Gastrocnemius medialis (tissue), 4 donors: ENCODE measurements at regions not wholly inside any gene's neighbourhood (a gene's known extent, or its start where the extent isn't known, plus 50 kb on each side); places are given as distances from the start of the nearest gene placed in this dataset.

ENCODE experiments used
- ATAC-seq, 2 donors: fragments of 150-250 bp; one replicate each; pipeline ENCODE4 v1.9.1; 2016
- DNase-seq, 2 donors: peaks; one replicate each; pipeline ENCODE4 v3.0.0-alpha.2; 2019
- H3K27ac ChIP-seq, 4 donors: fragments of 200-600 bp; sonication (generic); 1 replicate in 1 of 4; 2 replicates in 3 of 4; pipeline ENCODE4 v1.5.1; 2016 to 2018; ENCODE audit warnings: mild to moderate bottlenecking in 2 of 4, moderate library complexity in 1 of 4
- H3K27me3 ChIP-seq, 3 donors: fragments of 200-600 bp; sonication (generic) in 2 of 3; 1 replicate in 1 of 3; 2 replicates in 2 of 3; pipeline versions ENCODE4 v1.5.1 to v1.6.0; 2016 to 2019; ENCODE audit warnings: mild to moderate bottlenecking in 1 of 3, moderate library complexity in 1 of 3
- H3K36me3 ChIP-seq, 2 donors: fragments of 200-600 bp; sonication (generic) in 1 of 2; one replicate each; pipeline ENCODE4 v1.5.1; 2017 to 2018
- H3K4me1 ChIP-seq, 2 donors: fragments of 200-600 bp; sonication (generic) in 1 of 2; one replicate each; pipeline ENCODE4 v1.5.1; 2016 to 2017; ENCODE audit warnings: mild to moderate bottlenecking in 2 of 2
- H3K4me3 ChIP-seq, 4 donors: fragments of 200-600 bp; sonication (generic) in 3 of 4; 1 replicate in 1 of 4; 2 replicates in 3 of 4; pipeline ENCODE4 v1.5.1; 2016 to 2019; ENCODE audit warnings: mild to moderate bottlenecking in 2 of 4
- H3K9me3 ChIP-seq, 3 donors: fragments of 200-600 bp; sonication (generic) in 2 of 3; 1 replicate in 1 of 3; 2 replicates in 2 of 3; pipeline ENCODE4 v1.5.1; 2016 to 2019
- POLR2A ChIP-seq, 2 donors: fragments of 450-650 bp; IDR thresholded peaks; one replicate each; pipeline ENCODE4 v1.6.1; 2017; ENCODE audit warnings: antibody characterized with exemption in 2 of 2, mild to moderate bottlenecking in 2 of 2, moderate library complexity in 2 of 2
- in situ Hi-C, 4 donors: fragments of 200-750 bp; cut with MboI; loops; one replicate each; pipeline versions ENCODE4 v1.15.0 to v1.8.0; 2017; ENCODE audit warnings: low sequenced_read_pairs in 4 of 4
- intact Hi-C: fragments of 100-400 bp; cut with DNase I; formaldehyde crosslinking; loops from one replicate; pipeline ENCODE4 v1.15.1; 2023; ENCODE audit warnings: low total_unique reads
- TF ChIP-seq, protein P1 (sequence below), 5 experiments: fragments of 450-650 bp in 3 of 5; fragments of 200-600 bp in 2 of 5; sonication (generic) in 2 of 5; IDR thresholded peaks in 4 of 5; conservative IDR thresholded peaks in 1 of 5; 1 replicate in 4 of 5; 2 replicates in 1 of 5; pipeline ENCODE4 v1.5.1; 2016 to 2019; ENCODE audit warnings: antibody characterized with exemption in 5 of 5, mild to moderate bottlenecking in 3 of 5, moderate library complexity in 3 of 5

DNA sequence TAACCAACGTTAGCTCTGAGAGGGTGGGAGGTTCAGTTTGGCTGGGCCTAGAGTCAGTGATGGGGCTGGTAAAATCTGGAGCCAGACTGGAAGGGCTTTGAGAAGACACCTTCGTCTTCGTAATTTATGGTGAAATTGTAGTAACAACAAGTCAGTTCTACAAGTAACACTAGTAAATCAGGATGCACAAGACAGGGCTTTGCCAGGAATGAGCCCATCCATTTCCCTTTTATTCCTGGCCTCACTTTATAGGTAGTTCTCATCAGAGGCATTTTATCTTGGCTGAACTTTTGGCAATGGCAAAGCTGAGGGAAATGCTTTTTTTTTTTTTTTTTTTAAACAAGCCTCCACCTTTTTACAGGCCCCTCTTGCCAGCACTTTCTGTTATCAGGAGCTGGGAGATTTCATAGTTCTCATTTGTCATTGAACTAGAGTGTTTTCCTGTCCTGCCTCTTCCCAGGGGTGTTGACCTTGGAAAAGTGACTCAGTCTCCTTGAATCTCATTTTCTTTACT, 110.5 kb upstream of the KLF4 start:
- intact Hi-C loops (loop anchor here (10.0 kb wide), 1 partner anchor 65 kb away; no protein-coding TSS in a partner anchor), in situ Hi-C loops (no loop called here)
- ATAC-seq (peak; percentile 56 to 77), DNase-seq (no peak)
- no peaks in the 10 kb centered on the region for H3K4me1 ChIP-seq
- no peaks in the 10 kb centered on the region for H3K36me3 ChIP-seq
- no peaks in the 10 kb centered on the region for H3K27me3 ChIP-seq
- H3K9me3 ChIP-seq: no peaks in the 10 kb centered on the region
- H3K4me3 ChIP-seq: no peak overlapping the region
- H3K27ac ChIP-seq: peak overlapping the region; percentile 7 to 59 (median 40)
- TF ChIP-seq, protein P1, sequence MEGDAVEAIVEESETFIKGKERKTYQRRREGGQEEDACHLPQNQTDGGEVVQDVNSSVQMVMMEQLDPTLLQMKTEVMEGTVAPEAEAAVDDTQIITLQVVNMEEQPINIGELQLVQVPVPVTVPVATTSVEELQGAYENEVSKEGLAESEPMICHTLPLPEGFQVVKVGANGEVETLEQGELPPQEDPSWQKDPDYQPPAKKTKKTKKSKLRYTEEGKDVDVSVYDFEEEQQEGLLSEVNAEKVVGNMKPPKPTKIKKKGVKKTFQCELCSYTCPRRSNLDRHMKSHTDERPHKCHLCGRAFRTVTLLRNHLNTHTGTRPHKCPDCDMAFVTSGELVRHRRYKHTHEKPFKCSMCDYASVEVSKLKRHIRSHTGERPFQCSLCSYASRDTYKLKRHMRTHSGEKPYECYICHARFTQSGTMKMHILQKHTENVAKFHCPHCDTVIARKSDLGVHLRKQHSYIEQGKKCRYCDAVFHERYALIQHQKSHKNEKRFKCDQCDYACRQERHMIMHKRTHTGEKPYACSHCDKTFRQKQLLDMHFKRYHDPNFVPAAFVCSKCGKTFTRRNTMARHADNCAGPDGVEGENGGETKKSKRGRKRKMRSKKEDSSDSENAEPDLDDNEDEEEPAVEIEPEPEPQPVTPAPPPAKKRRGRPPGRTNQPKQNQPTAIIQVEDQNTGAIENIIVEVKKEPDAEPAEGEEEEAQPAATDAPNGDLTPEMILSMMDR (IDR thresholded peaks at IDR 0.05 in 4 of 5, conservative IDR thresholded peaks at IDR 0.05 in 1 of 5): no peak
- no peak for TF ChIP-seq POLR2A (IDR thresholded peaks at IDR 0.05)

DNA sequence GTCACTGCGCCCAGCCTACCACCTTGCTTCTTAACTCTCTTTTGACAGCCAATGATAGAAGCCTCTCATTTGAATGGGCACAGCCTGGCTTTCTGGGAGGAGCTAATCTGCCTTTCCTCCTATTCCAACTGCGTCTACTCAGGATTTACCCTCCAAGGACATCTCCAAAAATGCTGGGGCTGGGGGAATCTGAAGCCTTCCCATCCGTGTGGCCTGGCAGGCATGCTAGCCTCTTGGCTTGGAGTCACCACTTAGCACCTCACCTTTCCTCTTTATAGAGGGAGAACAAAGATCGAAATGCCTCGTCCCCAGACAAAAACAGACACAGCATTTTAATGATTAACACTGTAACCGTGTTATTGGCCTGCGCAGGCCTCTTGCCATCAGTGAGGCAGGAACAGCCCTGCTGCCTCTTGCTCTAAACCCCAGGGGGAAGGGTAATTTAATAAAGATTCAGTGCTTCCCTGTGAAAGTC, 108.2 kb upstream of the KLF4 start:
- H3K4me1 ChIP-seq: no peaks in the 10 kb centered on the region
- H3K4me3 ChIP-seq: no peak overlapping the region
- no peak overlapping the region for H3K27ac ChIP-seq
- TF ChIP-seq POLR2A (IDR thresholded peaks at IDR 0.05): no peak
- TF ChIP-seq, protein P1 (IDR thresholded peaks at IDR 0.05 in 4 of 5, conservative IDR thresholded peaks at IDR 0.05 in 1 of 5): no peak
- H3K36me3 ChIP-seq: no peaks in the 10 kb centered on the region
- ATAC-seq: no peak
- intact Hi-C loops: no loop called here
- H3K9me3 ChIP-seq: no peaks in the 10 kb centered on the region
- DNase-seq: no peak
- H3K27me3 ChIP-seq: no peaks in the 10 kb centered on the region
- in situ Hi-C loops: no loop called here

DNA sequence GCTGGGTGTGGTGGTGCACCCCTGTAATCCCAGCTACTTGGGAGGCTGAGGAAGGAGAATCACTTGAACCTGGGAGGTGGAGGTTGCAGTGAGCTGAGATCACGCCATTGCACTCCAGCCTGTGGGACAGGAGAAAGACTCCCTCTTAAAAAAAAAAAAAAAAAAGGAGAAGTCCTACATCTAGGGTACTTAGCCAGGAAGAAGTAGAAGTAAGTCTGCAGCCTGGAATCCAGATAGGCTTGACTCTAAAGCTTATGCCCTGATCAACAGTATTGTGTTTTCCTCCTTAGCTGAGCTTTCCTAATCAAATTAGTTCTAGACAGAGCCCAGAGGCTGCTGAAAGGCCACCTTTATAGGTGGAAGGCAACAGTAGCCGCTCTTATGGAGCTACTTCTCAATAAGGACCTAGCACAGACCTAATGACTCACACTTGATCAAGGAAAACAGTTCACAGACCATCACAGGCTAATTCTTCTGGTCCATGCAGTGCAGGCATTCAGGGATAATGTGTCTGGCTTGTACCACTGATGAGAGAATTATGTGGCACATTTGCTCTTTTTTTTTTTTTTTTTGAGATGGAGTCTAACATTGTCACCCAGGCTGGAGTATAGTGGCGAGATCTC, 105.5 kb upstream of the KLF4 start:
- intact Hi-C loops: no loop called here
- H3K4me3 ChIP-seq: no peak overlapping the region
- TF ChIP-seq, protein P1 (IDR thresholded peaks at IDR 0.05 in 4 of 5, conservative IDR thresholded peaks at IDR 0.05 in 1 of 5): no peak
- no peak for TF ChIP-seq POLR2A (IDR thresholded peaks at IDR 0.05)
- no peak overlapping the region for H3K27ac ChIP-seq
- H3K36me3 ChIP-seq: no peaks in the 10 kb centered on the region
- no peaks in the 10 kb centered on the region for H3K9me3 ChIP-seq
- H3K4me1 ChIP-seq: no peaks in the 10 kb centered on the region
- in situ Hi-C loops: no loop called here
- no peaks in the 10 kb centered on the region for H3K27me3 ChIP-seq
- ATAC-seq (no peak), DNase-seq (no peak)

DNA sequence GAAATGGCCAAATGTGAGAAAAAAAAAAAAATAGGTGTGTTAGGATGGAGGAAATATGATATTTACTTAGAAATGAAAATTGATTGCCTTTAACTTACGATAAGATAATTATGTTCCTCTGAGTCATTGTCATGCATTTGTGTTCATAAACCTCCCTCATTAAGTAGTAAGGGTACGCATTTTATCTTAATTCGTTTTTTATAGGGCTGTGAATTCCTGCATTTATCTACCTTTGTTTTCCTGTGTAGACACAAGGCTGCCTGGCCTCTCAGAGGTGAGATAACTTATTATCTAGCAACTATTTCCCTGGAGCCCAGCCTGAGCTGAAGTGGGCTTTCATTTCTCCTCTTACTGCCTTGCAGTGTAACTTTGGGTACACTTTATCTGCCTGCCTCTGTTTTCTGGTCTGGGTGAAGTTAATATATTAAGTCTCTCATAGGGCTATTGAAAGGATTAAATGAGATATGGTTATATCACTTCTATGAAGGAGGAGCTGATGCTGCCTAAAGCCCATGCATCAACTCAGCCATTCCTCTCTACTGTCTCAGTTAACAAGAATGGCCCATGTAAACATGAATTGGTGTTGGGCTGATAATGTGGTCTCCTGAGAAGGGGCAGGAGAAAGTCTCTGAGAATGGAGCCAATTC, 103.8 kb upstream of the KLF4 start:
- no peaks in the 10 kb centered on the region for H3K27me3 ChIP-seq
- no peak for TF ChIP-seq POLR2A (IDR thresholded peaks at IDR 0.05)
- TF ChIP-seq, protein P1 (IDR thresholded peaks at IDR 0.05 in 4 of 5, conservative IDR thresholded peaks at IDR 0.05 in 1 of 5): no peak
- H3K36me3 ChIP-seq: no peaks in the 10 kb centered on the region
- H3K4me1 ChIP-seq: no peaks in the 10 kb centered on the region
- H3K27ac ChIP-seq: no peak overlapping the region
- H3K9me3 ChIP-seq: no peaks in the 10 kb centered on the region
- no peak for ATAC-seq
- in situ Hi-C loops (no loop called here), intact Hi-C loops (no loop called here)
- DNase-seq: no peak
- H3K4me3 ChIP-seq: no peak overlapping the region
